HG02623 (cell line): ENCODE measurements at regions not wholly inside any gene's neighbourhood (a gene's known extent, or its start where the extent isn't known, plus 50 kb on each side); places are given as distances from the start of the nearest gene placed in this dataset.

Experiments used
- ATAC-seq: cut with Tn5 transposase; IDR thresholded peaks from one replicate; pipeline ENCODE4 v1.9.1; 2021; ENCODE audit warnings: moderate library complexity; ENCODE audit not compliant: unreplicated experiment

- no peak for ATAC-seq
Measured at GRCh38 chr2:105150231-105150630, 91.3 kb upstream of the GPR45 start.

- ATAC-seq = no peak
Measured at GRCh38 chr2:105154119-105154818, 87.3 kb upstream of the GPR45 start.

- ATAC-seq = no peak
Measured at GRCh38 chr2:105156166-105156565, 85.4 kb upstream of the GPR45 start.

GRCh38 chr2:105158002-105158401 lies 83.5 kb upstream of the GPR45 start:
- ATAC-seq = no peak

- ATAC-seq = no peak
Measured at GRCh38 chr2:105166688-105167087, 74.9 kb upstream of the GPR45 start.

GRCh38 chr2:105168543-105168942 lies 73.0 kb upstream of the GPR45 start:
- no peak for ATAC-seq

GRCh38 chr2:105175231-105175630 lies 66.3 kb upstream of the GPR45 start:
- no peak for ATAC-seq

- no peak for ATAC-seq
Measured at GRCh38 chr2:105176429-105176828, 65.1 kb upstream of the GPR45 start.

GRCh38 chr2:105177008-105177407 lies 64.5 kb upstream of the GPR45 start:
- no peak for ATAC-seq

GRCh38 chr2:105177536-105178254 lies 63.8 kb upstream of the GPR45 start:
- ATAC-seq = no peak

- ATAC-seq = no peak
Measured at GRCh38 chr2:105179469-105180372, 61.8 kb upstream of the GPR45 start.

GRCh38 chr2:105180491-105180972 lies 61.0 kb upstream of the GPR45 start:
- ATAC-seq = no peak

- ATAC-seq = no peak
Measured at GRCh38 chr2:105181282-105181681, 60.3 kb upstream of the GPR45 start.

GRCh38 chr2:105183555-105184323 lies 57.8 kb upstream of the GPR45 start:
- ATAC-seq = peak; percentile 66

- no peak for ATAC-seq
Measured at GRCh38 chr2:105184420-105184819, 57.1 kb upstream of the GPR45 start.

- ATAC-seq = no peak
Measured at GRCh38 chr2:105186967-105187498, 54.5 kb upstream of the GPR45 start.

- no peak for ATAC-seq
Measured at GRCh38 chr2:105187531-105187930, 54.0 kb upstream of the GPR45 start.

- ATAC-seq = no peak
Measured at GRCh38 chr2:105188343-105188742, 53.2 kb upstream of the GPR45 start.
